ENCODE measurements at regions not wholly inside any gene's neighbourhood (a gene's known extent, or its start where the extent isn't known, plus 50 kb on each side); places are given as distances from the start of the nearest gene placed in this dataset.

- Histone ChIP-seq H3K36me3 (ENCODE audit: control insufficient read depth, insufficient read depth, low read length) (no peaks in the 10 kb centered on the region), H3K4me3 (ENCODE audit: low read depth, low read length) (no peak overlapping the region), H3K27me3 (replicated peaks; ENCODE audit: control insufficient read depth, insufficient read depth, low read length) (no peaks in the 10 kb centered on the region), H3K9me3 (no peaks in the 10 kb centered on the region), H3K4me1 (no peaks in the 10 kb centered on the region)
- TF ChIP-seq, protein P1, sequence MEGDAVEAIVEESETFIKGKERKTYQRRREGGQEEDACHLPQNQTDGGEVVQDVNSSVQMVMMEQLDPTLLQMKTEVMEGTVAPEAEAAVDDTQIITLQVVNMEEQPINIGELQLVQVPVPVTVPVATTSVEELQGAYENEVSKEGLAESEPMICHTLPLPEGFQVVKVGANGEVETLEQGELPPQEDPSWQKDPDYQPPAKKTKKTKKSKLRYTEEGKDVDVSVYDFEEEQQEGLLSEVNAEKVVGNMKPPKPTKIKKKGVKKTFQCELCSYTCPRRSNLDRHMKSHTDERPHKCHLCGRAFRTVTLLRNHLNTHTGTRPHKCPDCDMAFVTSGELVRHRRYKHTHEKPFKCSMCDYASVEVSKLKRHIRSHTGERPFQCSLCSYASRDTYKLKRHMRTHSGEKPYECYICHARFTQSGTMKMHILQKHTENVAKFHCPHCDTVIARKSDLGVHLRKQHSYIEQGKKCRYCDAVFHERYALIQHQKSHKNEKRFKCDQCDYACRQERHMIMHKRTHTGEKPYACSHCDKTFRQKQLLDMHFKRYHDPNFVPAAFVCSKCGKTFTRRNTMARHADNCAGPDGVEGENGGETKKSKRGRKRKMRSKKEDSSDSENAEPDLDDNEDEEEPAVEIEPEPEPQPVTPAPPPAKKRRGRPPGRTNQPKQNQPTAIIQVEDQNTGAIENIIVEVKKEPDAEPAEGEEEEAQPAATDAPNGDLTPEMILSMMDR (IDR thresholded peaks at IDR 0.05; ENCODE audit: insufficient read depth in 1 of 2, low read depth in 1 of 2, low read length in 1 of 2, severe bottlenecking in 1 of 2, unreplicated experiment in 1 of 2), result no peak
- no peak overlapping the region for H3K27ac Mint-ChIP-seq (ENCODE audit: unreplicated experiment)
- no TSS peak for BruUV-seq (replicated peaks)
- intact Hi-C loops (cut with micrococcal nuclease; ENCODE audit: unreplicated experiment), result no loop called here
- no peak overlapping the region for H3K4me3 Mint-ChIP-seq (ENCODE audit: unreplicated experiment)
- no peaks in the 10 kb centered on the region for H3K36me3 Mint-ChIP-seq (ENCODE audit: insufficient read depth, unreplicated experiment)
- H3K9me3 Mint-ChIP-seq (ENCODE audit: unreplicated experiment), result no peaks in the 10 kb centered on the region
- ChIA-PET CTCF (no interaction called here), POLR2A (no interaction called here)
- H3K4me1 Mint-ChIP-seq (ENCODE audit: low read depth, unreplicated experiment), result no peaks in the 10 kb centered on the region
- H3K27me3 Mint-ChIP-seq (ENCODE audit: insufficient read depth, unreplicated experiment), result peaks cover 10% of the 10 kb centered on the region
- DNase-seq, result no peak
Measured at GRCh38 chr2:22486343-22486742, 898.6 kb upstream of the KLHL29 start.

DNA sequence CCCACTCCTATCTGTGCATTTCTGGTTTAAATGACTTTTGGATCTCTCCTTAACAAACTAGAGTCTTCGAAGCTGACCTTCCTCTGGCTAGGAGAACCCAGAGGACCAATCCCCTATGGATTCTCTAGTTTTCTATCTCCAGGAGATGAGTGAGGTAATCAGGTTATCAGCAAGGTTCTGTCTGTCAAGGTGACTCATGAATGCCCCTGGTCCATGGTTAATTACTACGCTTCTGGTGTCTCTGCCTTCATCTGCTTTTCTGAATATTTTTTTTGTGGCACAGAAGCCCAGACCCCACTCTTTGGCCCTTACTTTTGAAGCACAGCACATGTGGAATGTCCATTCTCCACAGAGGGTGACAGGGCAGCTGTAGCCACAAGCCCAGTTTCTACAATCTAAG is 897.9 kb upstream of the KLHL29 start:
- intact Hi-C loops (cut with micrococcal nuclease; ENCODE audit: unreplicated experiment), result no loop called here
- TF ChIP-seq, protein P1 (IDR thresholded peaks at IDR 0.05; ENCODE audit: insufficient read depth in 1 of 2, low read depth in 1 of 2, low read length in 1 of 2, severe bottlenecking in 1 of 2, unreplicated experiment in 1 of 2), result no peak
- Mint-ChIP-seq H3K36me3 (ENCODE audit: insufficient read depth, unreplicated experiment) (no peaks in the 10 kb centered on the region), H3K27me3 (ENCODE audit: insufficient read depth, unreplicated experiment) (peaks cover 10% of the 10 kb centered on the region), H3K4me1 (ENCODE audit: low read depth, unreplicated experiment) (no peaks in the 10 kb centered on the region), H3K27ac (ENCODE audit: unreplicated experiment) (no peak overlapping the region), H3K9me3 (ENCODE audit: unreplicated experiment) (no peaks in the 10 kb centered on the region), H3K4me3 (ENCODE audit: unreplicated experiment) (no peak overlapping the region)
- ChIA-PET POLR2A (no interaction called here), CTCF (no interaction called here)
- Histone ChIP-seq H3K36me3 (ENCODE audit: control insufficient read depth, insufficient read depth, low read length) (no peaks in the 10 kb centered on the region), H3K4me3 (ENCODE audit: low read depth, low read length) (no peak overlapping the region), H3K27me3 (replicated peaks; ENCODE audit: control insufficient read depth, insufficient read depth, low read length) (no peaks in the 10 kb centered on the region), H3K4me1 (no peaks in the 10 kb centered on the region), H3K9me3 (no peaks in the 10 kb centered on the region)
- DNase-seq, result no peak
- BruUV-seq (replicated peaks), result no TSS peak

GRCh38 chr2:22487541-22487940 is 897.4 kb upstream of the KLHL29 start:
- no peaks in the 10 kb centered on the region for H3K4me1 Mint-ChIP-seq (ENCODE audit: low read depth, unreplicated experiment)
- no peaks in the 10 kb centered on the region for H3K4me1 ChIP-seq
- no peaks in the 10 kb centered on the region for H3K36me3 ChIP-seq (ENCODE audit: control insufficient read depth, insufficient read depth, low read length)
- TF ChIP-seq, protein P1 (IDR thresholded peaks at IDR 0.05; ENCODE audit: insufficient read depth in 1 of 2, low read depth in 1 of 2, low read length in 1 of 2, severe bottlenecking in 1 of 2, unreplicated experiment in 1 of 2), result no peak
- no TSS peak for BruUV-seq (replicated peaks)
- POLR2A ChIA-PET, result no interaction called here
- H3K4me3 Mint-ChIP-seq (ENCODE audit: unreplicated experiment), result no peak overlapping the region
- H3K27me3 ChIP-seq (replicated peaks; ENCODE audit: control insufficient read depth, insufficient read depth, low read length), result no peaks in the 10 kb centered on the region
- no peaks in the 10 kb centered on the region for H3K9me3 ChIP-seq
- intact Hi-C loops (cut with micrococcal nuclease; ENCODE audit: unreplicated experiment), result no loop called here
- no peak overlapping the region for H3K27ac Mint-ChIP-seq (ENCODE audit: unreplicated experiment)
- DNase-seq, result no peak
- no peak overlapping the region for H3K4me3 ChIP-seq (ENCODE audit: low read depth, low read length)
- no peaks in the 10 kb centered on the region for H3K36me3 Mint-ChIP-seq (ENCODE audit: insufficient read depth, unreplicated experiment)
- no peaks in the 10 kb centered on the region for H3K9me3 Mint-ChIP-seq (ENCODE audit: unreplicated experiment)
- CTCF ChIA-PET, result no interaction called here
- peaks cover 10% of the 10 kb centered on the region for H3K27me3 Mint-ChIP-seq (ENCODE audit: insufficient read depth, unreplicated experiment)

All from Caco-2 (cell line).